ENCODE measurements at regions not wholly inside any gene's neighbourhood (a gene's known extent, or its start where the extent isn't known, plus 50 kb on each side); places are given as distances from the start of the nearest gene placed in this dataset.

- TF ChIP-seq CTCF (IDR thresholded peaks at IDR 0.05; ENCODE audit: unreplicated experiment in 3 of 3): no peak
- Mint-ChIP-seq H3K36me3 (ENCODE audit: low read depth) (no peaks in the 10 kb centered on the region), H3K27me3 (ENCODE audit: low read depth) (peaks cover 59% of the 10 kb centered on the region), H3K4me1 (no peaks in the 10 kb centered on the region), H3K27ac (no peak overlapping the region), H3K9me3 (no peaks in the 10 kb centered on the region), H3K4me3 (no peak overlapping the region)
Observed at GRCh38 chr22:49108636-49109315, 718.9 kb downstream of the BRD1 start.

GRCh38 chr22:49107961-49108530 lies 719.6 kb downstream of the BRD1 start:
- TF ChIP-seq CTCF (IDR thresholded peaks at IDR 0.05; ENCODE audit: unreplicated experiment in 3 of 3): no peak
- Mint-ChIP-seq H3K27ac (no peak overlapping the region), H3K4me3 (no peak overlapping the region), H3K4me1 (no peaks in the 10 kb centered on the region), H3K36me3 (ENCODE audit: low read depth) (no peaks in the 10 kb centered on the region), H3K9me3 (no peaks in the 10 kb centered on the region), H3K27me3 (ENCODE audit: low read depth) (peaks cover 61% of the 10 kb centered on the region)

GRCh38 chr22:49107561-49107960 lies 720.1 kb downstream of the BRD1 start:
- H3K27me3 Mint-ChIP-seq (ENCODE audit: low read depth): peaks cover 65% of the 10 kb centered on the region
- no peaks in the 10 kb centered on the region for H3K36me3 Mint-ChIP-seq (ENCODE audit: low read depth)
- no peak for TF ChIP-seq CTCF (IDR thresholded peaks at IDR 0.05; ENCODE audit: unreplicated experiment in 3 of 3)
- H3K9me3 Mint-ChIP-seq: no peaks in the 10 kb centered on the region
- H3K4me1 Mint-ChIP-seq: no peaks in the 10 kb centered on the region
- no peak overlapping the region for H3K4me3 Mint-ChIP-seq
- no peak overlapping the region for H3K27ac Mint-ChIP-seq

- no peaks in the 10 kb centered on the region for H3K9me3 Mint-ChIP-seq
- H3K4me1 Mint-ChIP-seq: no peaks in the 10 kb centered on the region
- peaks cover 67% of the 10 kb centered on the region for H3K27me3 Mint-ChIP-seq (ENCODE audit: low read depth)
- TF ChIP-seq CTCF (IDR thresholded peaks at IDR 0.05; ENCODE audit: unreplicated experiment in 3 of 3): no peak
- H3K36me3 Mint-ChIP-seq (ENCODE audit: low read depth): no peaks in the 10 kb centered on the region
- H3K4me3 Mint-ChIP-seq: no peak overlapping the region
- no peak overlapping the region for H3K27ac Mint-ChIP-seq
Observed at GRCh38 chr22:49106842-49107152, 720.9 kb downstream of the BRD1 start.

GRCh38 chr22:49106096-49106841 lies 721.4 kb downstream of the BRD1 start:
- Mint-ChIP-seq H3K36me3 (ENCODE audit: low read depth) (no peaks in the 10 kb centered on the region), H3K4me3 (no peak overlapping the region), H3K27me3 (ENCODE audit: low read depth) (peaks cover 67% of the 10 kb centered on the region), H3K9me3 (no peaks in the 10 kb centered on the region), H3K4me1 (no peaks in the 10 kb centered on the region), H3K27ac (no peak overlapping the region)
- no peak for TF ChIP-seq CTCF (IDR thresholded peaks at IDR 0.05; ENCODE audit: unreplicated experiment in 3 of 3)

Measured in nephron (organoid).